VCaP (cell line): ENCODE measurements at regions not wholly inside any gene's neighbourhood (a gene's known extent, or its start where the extent isn't known, plus 50 kb on each side); places are given as distances from the start of the nearest gene placed in this dataset.
"Not testable (repeated sequence)": the region's sequence is repeated elsewhere in the genome, so short reads cannot be mapped to it uniquely, and the experiment has no call there.

Experiments
- H3K27ac ChIP-seq: fragments of 450-650 bp; 2 replicates; pipeline ENCODE4 v1.5.1; 2017
- TF ChIP-seq, protein P1 (sequence below): fragments of 450-650 bp; conservative IDR thresholded peaks from 2 replicates; pipeline ENCODE4 v1.5.1; 2017; ENCODE audit warnings: mild to moderate bottlenecking, moderate library complexity

- TF ChIP-seq, protein P1, sequence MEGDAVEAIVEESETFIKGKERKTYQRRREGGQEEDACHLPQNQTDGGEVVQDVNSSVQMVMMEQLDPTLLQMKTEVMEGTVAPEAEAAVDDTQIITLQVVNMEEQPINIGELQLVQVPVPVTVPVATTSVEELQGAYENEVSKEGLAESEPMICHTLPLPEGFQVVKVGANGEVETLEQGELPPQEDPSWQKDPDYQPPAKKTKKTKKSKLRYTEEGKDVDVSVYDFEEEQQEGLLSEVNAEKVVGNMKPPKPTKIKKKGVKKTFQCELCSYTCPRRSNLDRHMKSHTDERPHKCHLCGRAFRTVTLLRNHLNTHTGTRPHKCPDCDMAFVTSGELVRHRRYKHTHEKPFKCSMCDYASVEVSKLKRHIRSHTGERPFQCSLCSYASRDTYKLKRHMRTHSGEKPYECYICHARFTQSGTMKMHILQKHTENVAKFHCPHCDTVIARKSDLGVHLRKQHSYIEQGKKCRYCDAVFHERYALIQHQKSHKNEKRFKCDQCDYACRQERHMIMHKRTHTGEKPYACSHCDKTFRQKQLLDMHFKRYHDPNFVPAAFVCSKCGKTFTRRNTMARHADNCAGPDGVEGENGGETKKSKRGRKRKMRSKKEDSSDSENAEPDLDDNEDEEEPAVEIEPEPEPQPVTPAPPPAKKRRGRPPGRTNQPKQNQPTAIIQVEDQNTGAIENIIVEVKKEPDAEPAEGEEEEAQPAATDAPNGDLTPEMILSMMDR: no peak
- no peak overlapping the region for H3K27ac ChIP-seq
Observed at GRCh38 chr2:4930704-4931103, 761.5 kb upstream of the SOX11 start.

DNA sequence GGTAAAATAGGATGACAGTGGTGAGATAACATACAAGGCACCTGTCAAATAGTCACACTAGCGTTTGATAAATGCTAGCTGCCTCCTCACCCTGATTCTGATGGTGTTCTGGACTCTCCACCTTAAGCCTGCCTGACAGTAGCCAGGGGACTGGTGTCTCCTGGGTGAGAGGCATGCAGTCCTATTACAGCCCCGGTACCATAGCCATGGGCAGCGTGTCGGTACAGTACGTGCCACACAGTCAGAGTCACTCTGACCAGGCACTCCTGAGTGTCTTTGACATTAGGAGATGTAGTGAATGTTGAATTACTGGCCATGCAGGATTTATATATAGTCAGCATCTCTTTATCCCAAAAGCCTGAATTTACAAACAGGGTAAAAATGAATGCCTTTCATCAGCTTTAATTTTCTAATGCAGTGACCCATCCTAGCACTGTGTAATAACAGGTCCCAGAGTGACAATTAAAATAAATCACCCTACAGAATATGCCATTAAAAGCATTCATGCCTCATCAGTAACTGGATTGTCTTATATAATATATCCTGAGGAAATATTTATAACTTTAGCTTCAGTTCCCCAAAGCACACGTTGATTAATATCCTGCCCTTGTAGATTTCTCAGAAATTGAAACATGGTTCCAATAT lies 760.3 kb upstream of the SOX11 start:
- TF ChIP-seq, protein P1: no peak
- no peak overlapping the region for H3K27ac ChIP-seq

DNA sequence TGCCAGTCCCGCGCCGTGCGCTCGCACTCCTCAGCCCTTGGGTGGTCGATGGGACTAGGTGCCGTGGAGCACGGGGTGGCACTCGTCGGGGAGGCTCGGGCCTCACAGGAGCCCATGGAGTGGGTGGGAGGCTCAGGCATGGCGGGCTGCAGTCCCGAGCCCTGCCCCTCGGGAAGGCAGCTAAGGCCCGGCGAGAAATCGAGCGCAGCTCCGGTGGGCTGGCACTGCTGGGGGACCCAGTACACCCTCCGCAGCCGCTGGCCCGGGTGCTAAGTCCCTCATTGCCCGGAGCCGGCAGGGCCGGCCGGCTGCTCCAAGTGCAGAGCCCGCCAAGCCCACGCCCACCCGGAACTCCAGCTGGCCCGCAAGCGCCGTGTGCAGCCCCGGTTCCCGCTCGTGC lies 756.9 kb upstream of the SOX11 start:
- H3K27ac ChIP-seq: not testable (repeated sequence)

GRCh38 chr2:4937550-4937949 lies 754.6 kb upstream of the SOX11 start:
- no peak overlapping the region for H3K27ac ChIP-seq
- TF ChIP-seq, protein P1: no peak

GRCh38 chr2:4938206-4938605 lies 754.0 kb upstream of the SOX11 start:
- H3K27ac ChIP-seq: no peak overlapping the region
- TF ChIP-seq, protein P1: no peak

DNA sequence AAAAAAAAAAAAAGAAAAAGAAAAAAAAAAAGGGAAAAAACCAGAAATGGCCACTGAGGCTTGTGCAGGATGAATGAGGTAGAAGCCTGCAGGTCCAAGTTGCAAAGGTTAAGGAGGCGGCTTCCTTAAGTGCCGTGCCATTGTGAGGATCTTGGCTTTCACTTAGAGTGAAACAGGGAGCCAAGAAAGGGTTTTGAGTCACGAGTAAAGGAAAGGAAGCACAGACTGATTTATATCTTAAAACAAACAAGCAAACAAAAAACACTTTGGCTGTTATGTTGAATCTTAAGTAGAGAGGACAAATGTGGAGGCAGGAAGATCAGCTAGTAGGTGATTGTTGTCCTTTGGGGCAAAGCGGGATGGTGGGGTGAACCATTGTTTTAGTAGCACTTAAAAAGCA lies 749.7 kb upstream of the SOX11 start:
- H3K27ac ChIP-seq: no peak overlapping the region
- TF ChIP-seq, protein P1: no peak

GRCh38 chr2:4947911-4948310 lies 744.3 kb upstream of the SOX11 start:
- no peak overlapping the region for H3K27ac ChIP-seq
- TF ChIP-seq, protein P1: no peak

GRCh38 chr2:4951368-4951767 lies 740.8 kb upstream of the SOX11 start:
- H3K27ac ChIP-seq: no peak overlapping the region
- TF ChIP-seq, protein P1: no peak
